ENCODE measurements at regions not wholly inside any gene's neighbourhood (a gene's known extent, or its start where the extent isn't known, plus 50 kb on each side); places are given as distances from the start of the nearest gene placed in this dataset.

GRCh38 chr6:84605298-84605697 is 159.1 kb downstream of the TBX18 start:
- TF ChIP-seq CTCF (IDR thresholded peaks at IDR 0.05; ENCODE audit: extremely low read depth in 1 of 2, insufficient read depth in 1 of 2, low read depth in 1 of 2, low read length in 2 of 2) = no peak
- TF ChIP-seq POLR2A (IDR thresholded peaks at IDR 0.05; ENCODE audit: low read depth, low read length) = no peak
- no peak for TF ChIP-seq MAX (IDR thresholded peaks at IDR 0.05; ENCODE audit: insufficient read depth, insufficient read length)
- no peak for TF ChIP-seq EZH2 (IDR thresholded peaks at IDR 0.05; ENCODE audit: borderline replicate concordance, low read depth, low read length, severe bottlenecking)
- no peak for TF ChIP-seq POLR2AphosphoS5 (IDR thresholded peaks at IDR 0.05; ENCODE audit: insufficient read depth, low read depth, low read length)
- no peak for TF ChIP-seq JUN (IDR thresholded peaks at IDR 0.05; ENCODE audit: borderline replicate concordance, insufficient read depth, insufficient read length, low read depth)
- TF ChIP-seq GATA2 (IDR thresholded peaks at IDR 0.05; ENCODE audit: insufficient read depth, insufficient read length, low read depth, low read length) = no peak
- no peak for TF ChIP-seq FOS (IDR thresholded peaks at IDR 0.05; ENCODE audit: borderline replicate concordance, insufficient read depth, low read length)
